HCT116 (cell line): ENCODE measurements at regions not wholly inside any gene's neighbourhood (a gene's known extent, or its start where the extent isn't known, plus 50 kb on each side); places are given as distances from the start of the nearest gene placed in this dataset.

ENCODE experiments used
- ATAC-seq: fragments of 200-7000 bp; cut with Tn5 transposase; 2 replicates; pipeline ENCODE4 v1.9.1; 2020; ENCODE audit warnings: mild to moderate bottlenecking, moderate library complexity
- BruUV-seq: library from RNA; stranded (reverse); fragments of 400-500 nt; replicated peaks from 2 replicates; lab custom pipeline; 2021; lab: Mats Ljungman, UMichigan
- CTCF ChIA-PET: fragments of 300-600 bp; sonication (Branson Sonifier 250); formaldehyde crosslinking; loops from one replicate; lab custom pipeline; 2021; ENCODE audit warnings: antibody characterized with exemption; lab: Charles Lee
- POLR2A ChIA-PET: fragments of 300-600, 350-600 bp; sonication (Branson Sonifier 250); formaldehyde crosslinking; loops from one replicate; lab custom pipeline; 2021; ENCODE audit warnings: antibody characterized with exemption; lab: Charles Lee
- RAD21 ChIA-PET, 2 experiments: fragments of 300-600 bp; sonication (Branson Sonifier 250); formaldehyde crosslinking; loops; one replicate each; lab custom pipeline; 2023; ENCODE audit warnings: low total read pairs in 2 of 2; ENCODE audit not compliant: uncharacterized antibody in 2 of 2, unreplicated experiment in 2 of 2, low non-redundant PET in 1 of 2; lab: Charles Lee
- DNase-seq: peaks from one replicate; pipeline ENCODE4 v3.0.0-alpha.2; 2010; ENCODE audit warnings: low read depth, low spot score
- H2AFZ ChIP-seq: fragments of 200-600 bp; shearing (Covaris generic), sonication (generic); 2 replicates; pipeline ENCODE4 v1.6.1; 2017; ENCODE audit warnings: low read depth, mixed run types, mixed read lengths, antibody characterized with exemption, low read length; ENCODE audit not compliant: poor library complexity, severe bottlenecking
- H3K27ac ChIP-seq: 2 replicates; pipeline ENCODE4 v1.5.1; 2012; ENCODE audit warnings: low read depth, low read length
- H3K27me3 ChIP-seq: fragments of 200-600 bp; sonication (generic); 2 replicates; pipeline ENCODE4 v1.6.1; 2016; ENCODE audit warnings: mixed run types, low read length, mixed read lengths; ENCODE audit not compliant: insufficient read depth
- H3K36me3 ChIP-seq, 2 experiments: fragments of 200-500 bp in 1 of 2; fragments of 200-600 bp in 1 of 2; sonication (Bioruptor generic) in 1 of 2; sonication (generic) in 1 of 2; 2 replicates each; pipeline versions ENCODE4 v1.5.1 to v1.6.1; 2014 to 2016; ENCODE audit warnings: low read length in 2 of 2, inconsistent platforms in 1 of 2, mixed read lengths in 1 of 2, mixed run types in 1 of 2; ENCODE audit not compliant: insufficient read depth in 2 of 2, control insufficient read depth in 1 of 2
- H3K4me1 ChIP-seq, 2 experiments: fragments of 200-600 bp in 1 of 2; sonication (generic) in 1 of 2; 2 replicates each; pipeline versions ENCODE4 v1.5.1 to v1.6.1; 2012 to 2017; ENCODE audit warnings: low read length in 2 of 2, inconsistent platforms in 1 of 2, mild to moderate bottlenecking in 1 of 2, mixed read lengths in 1 of 2, mixed run types in 1 of 2, moderate library complexity in 1 of 2; ENCODE audit not compliant: insufficient read depth in 2 of 2, control insufficient read depth in 1 of 2
- H3K4me2 ChIP-seq: fragments of 200-600 bp; sonication (generic); 2 replicates; pipeline ENCODE4 v1.6.1; 2017; ENCODE audit warnings: mixed run types, low read length, mixed read lengths
- H3K4me3 ChIP-seq, 2 experiments: fragments of 200-600 bp in 1 of 2; sonication (generic) in 1 of 2; replicated peaks in 1 of 2; 2 replicates each; pipeline ENCODE4 v1.5.1; 2011 to 2016; ENCODE audit warnings: low read length in 2 of 2, control low read depth in 1 of 2, low read depth in 1 of 2, mild to moderate bottlenecking in 1 of 2, mixed read lengths in 1 of 2, mixed run types in 1 of 2
- H3K79me2 ChIP-seq: fragments of 200-600 bp; sonication (generic); 2 replicates; pipeline ENCODE4 v1.6.1; 2017; ENCODE audit warnings: mild to moderate bottlenecking, mixed run types, low read length, moderate library complexity, mixed read lengths; ENCODE audit not compliant: insufficient read depth
- H3K9ac ChIP-seq: fragments of 200-600 bp; sonication (generic); 2 replicates; pipeline ENCODE4 v1.6.1; 2016; ENCODE audit warnings: low read length, mixed read lengths
- H3K9me2 ChIP-seq: fragments of 200-600 bp; sonication (generic), shearing (Covaris generic); 2 replicates; pipeline ENCODE4 v1.6.1; 2017; ENCODE audit warnings: mixed run types, mild to moderate bottlenecking, moderate library complexity; ENCODE audit not compliant: insufficient read depth
- H3K9me3 ChIP-seq, 2 experiments: fragments of 200-500 bp in 1 of 2; fragments of 200-600 bp in 1 of 2; sonication (Bioruptor generic) in 1 of 2; sonication (generic) in 1 of 2; 2 replicates each; pipeline ENCODE4 v1.6.1; 2014 to 2017; ENCODE audit warnings: low read length in 2 of 2, mixed read lengths in 2 of 2, inconsistent platforms in 1 of 2, low read depth in 1 of 2, mild to moderate bottlenecking in 1 of 2, mixed run types in 1 of 2, moderate library complexity in 1 of 2; ENCODE audit not compliant: control insufficient read depth in 1 of 2, insufficient read depth in 1 of 2
- H4K20me1 ChIP-seq: fragments of 200-600 bp; sonication (generic), shearing (Covaris generic); 2 replicates; pipeline ENCODE4 v1.6.1; 2017; ENCODE audit warnings: mixed run types, mild to moderate bottlenecking, moderate library complexity; ENCODE audit not compliant: insufficient read depth
- ATF3 ChIP-seq: IDR thresholded peaks from 2 replicates; pipeline ENCODE4 v1.6.1; 2012
- CBX3 ChIP-seq: IDR thresholded peaks from 2 replicates; pipeline ENCODE4 v1.6.1; 2012; ENCODE audit warnings: low read depth
- CEBPB ChIP-seq: IDR thresholded peaks from 2 replicates; pipeline ENCODE4 v1.6.1; 2012; ENCODE audit warnings: low read depth
- EZH2 ChIP-seq: fragments of 200-600 bp; sonication (generic); IDR thresholded peaks from 2 replicates; pipeline ENCODE4 v1.6.1; 2017; ENCODE audit warnings: antibody characterized with exemption, mixed run types
- FOSL1 ChIP-seq: IDR thresholded peaks from 2 replicates; pipeline ENCODE4 v1.6.1; 2012; ENCODE audit warnings: low read depth
- RAD21 ChIP-seq: IDR thresholded peaks from 2 replicates; pipeline ENCODE4 v1.6.1; 2012; ENCODE audit warnings: low read depth, mild to moderate bottlenecking
- SIN3A ChIP-seq: IDR thresholded peaks from 2 replicates; pipeline ENCODE4 v1.6.1; 2012; ENCODE audit warnings: low read depth
- SP1 ChIP-seq: IDR thresholded peaks from 2 replicates; pipeline ENCODE4 v1.6.1; 2012; ENCODE audit warnings: low read depth
- TCF7L2 ChIP-seq: IDR thresholded peaks from 2 replicates; pipeline ENCODE4 v1.7.0; 2011; ENCODE audit warnings: borderline replicate concordance, inconsistent platforms; ENCODE audit not compliant: insufficient read depth, insufficient read length; ENCODE audit errors: extremely low read depth
- YY1 ChIP-seq: IDR thresholded peaks from 2 replicates; pipeline ENCODE4 v1.6.1; 2011; ENCODE audit warnings: low read length, low read depth, moderate library complexity, mild to moderate bottlenecking; ENCODE audit not compliant: insufficient replicate concordance; ENCODE audit errors: extremely low read depth
- ZFX ChIP-seq: fragments of 450-650 bp; IDR thresholded peaks from 2 replicates; pipeline ENCODE4 v1.6.1; 2017
- intact Hi-C: fragments of 100-400 bp; cut with micrococcal nuclease; formaldehyde crosslinking; loops from 2 replicates; pipeline ENCODE4 v1.10.0; 2022
- TF ChIP-seq, protein P1 (sequence below): IDR thresholded peaks from 2 replicates; pipeline ENCODE4 v1.6.1; 2011; ENCODE audit warnings: mild to moderate bottlenecking, low read length, moderate library complexity; ENCODE audit not compliant: insufficient replicate concordance; ENCODE audit errors: extremely low read depth

DNA sequence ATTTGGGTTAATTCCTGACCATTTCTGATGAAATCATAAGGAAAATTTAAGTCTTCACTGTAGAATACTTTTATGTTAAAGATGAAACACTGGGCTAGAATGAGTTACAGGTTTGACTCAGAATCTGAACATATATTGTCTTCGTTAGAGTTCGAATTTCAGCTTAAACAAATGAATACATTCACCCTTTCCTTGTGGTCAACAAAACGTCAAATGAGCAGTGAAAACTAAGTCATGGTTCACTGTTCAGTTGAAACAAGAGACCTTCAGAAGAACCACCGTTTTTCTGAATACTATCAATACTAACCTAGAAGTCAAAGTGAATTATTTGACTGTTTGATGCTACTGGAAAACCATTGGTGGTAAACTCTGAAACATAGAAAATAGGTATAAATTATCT lies 235.2 kb upstream of the ZWINT start:
- BruUV-seq, result no TSS peak
- Histone ChIP-seq H3K79me2 (no peaks in the 10 kb centered on the region), H3K4me3 (no peak overlapping the region), H2AFZ (no peak overlapping the region), H3K9me2 (no peaks in the 10 kb centered on the region), H3K4me1 (no peaks in the 10 kb centered on the region), H3K27ac (no peak overlapping the region), H3K9ac (no peak overlapping the region), H3K9me3 (peaks cover 9 to 14% of the 10 kb centered on the region in 2 experiments; a peak in 2 of 4 replicates), H4K20me1 (no peaks in the 10 kb centered on the region), H3K36me3 (no peaks in the 10 kb centered on the region), H3K4me2 (no peak overlapping the region), H3K27me3 (no peaks in the 10 kb centered on the region)
- ChIA-PET POLR2A (no interaction called here), RAD21 (no interaction called here), CTCF (no interaction called here)
- DNase-seq (no peak), ATAC-seq (no peak)
- TF ChIP-seq YY1 (no peak), CEBPB (no peak), RAD21 (no peak), SP1 (no peak), EZH2 (no peak), SIN3A (no peak), CBX3 (no peak), ATF3 (no peak), FOSL1 (no peak), TCF7L2 (no peak), ZFX (no peak)
- TF ChIP-seq, protein P1, sequence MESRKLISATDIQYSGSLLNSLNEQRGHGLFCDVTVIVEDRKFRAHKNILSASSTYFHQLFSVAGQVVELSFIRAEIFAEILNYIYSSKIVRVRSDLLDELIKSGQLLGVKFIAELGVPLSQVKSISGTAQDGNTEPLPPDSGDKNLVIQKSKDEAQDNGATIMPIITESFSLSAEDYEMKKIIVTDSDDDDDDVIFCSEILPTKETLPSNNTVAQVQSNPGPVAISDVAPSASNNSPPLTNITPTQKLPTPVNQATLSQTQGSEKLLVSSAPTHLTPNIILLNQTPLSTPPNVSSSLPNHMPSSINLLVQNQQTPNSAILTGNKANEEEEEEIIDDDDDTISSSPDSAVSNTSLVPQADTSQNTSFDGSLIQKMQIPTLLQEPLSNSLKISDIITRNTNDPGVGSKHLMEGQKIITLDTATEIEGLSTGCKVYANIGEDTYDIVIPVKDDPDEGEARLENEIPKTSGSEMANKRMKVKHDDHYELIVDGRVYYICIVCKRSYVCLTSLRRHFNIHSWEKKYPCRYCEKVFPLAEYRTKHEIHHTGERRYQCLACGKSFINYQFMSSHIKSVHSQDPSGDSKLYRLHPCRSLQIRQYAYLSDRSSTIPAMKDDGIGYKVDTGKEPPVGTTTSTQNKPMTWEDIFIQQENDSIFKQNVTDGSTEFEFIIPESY, result no peak
- intact Hi-C loops, result no loop called here
